HFFc6 (cell line): ENCODE measurements at regions not wholly inside any gene's neighbourhood (a gene's known extent, or its start where the extent isn't known, plus 50 kb on each side); places are given as distances from the start of the nearest gene placed in this dataset.

ENCODE experiments used
- DNase-seq: peaks from one replicate; pipeline ENCODE4 v3.0.0-alpha.2; 2018
- H3K27ac Mint-ChIP-seq: 2 replicates; pipeline ENCODE4 v1.8.0; 2020; ENCODE audit warnings: mild to moderate bottlenecking, mixed read lengths
- H3K27me3 Mint-ChIP-seq: 2 replicates; pipeline ENCODE4 v1.8.0; 2021; ENCODE audit warnings: mild to moderate bottlenecking, moderate library complexity, mixed read lengths; ENCODE audit not compliant: insufficient read depth
- H3K36me3 Mint-ChIP-seq: 2 replicates; pipeline ENCODE4 v1.8.0; 2021; ENCODE audit warnings: low read depth, mixed read lengths
- H3K4me1 Mint-ChIP-seq: 2 replicates; pipeline ENCODE4 v1.8.0; 2020; ENCODE audit warnings: low read depth, mixed read lengths
- H3K4me3 Mint-ChIP-seq: 2 replicates; pipeline ENCODE4 v1.8.0; 2020; ENCODE audit warnings: mild to moderate bottlenecking, moderate library complexity, mixed read lengths
- H3K9me3 Mint-ChIP-seq: 2 replicates; pipeline ENCODE4 v1.8.0; 2020; ENCODE audit warnings: mild to moderate bottlenecking, mixed read lengths
- TF ChIP-seq, protein P1 (sequence below): fragments of 200-600 bp; sonication (generic); IDR thresholded peaks from 2 replicates; pipeline ENCODE4 v1.5.0; 2021; ENCODE audit warnings: antibody characterized with exemption, mild to moderate bottlenecking

GRCh38 chr2:67260343-67261277 lies 136.5 kb upstream of the ETAA1 start:
- TF ChIP-seq, protein P1, sequence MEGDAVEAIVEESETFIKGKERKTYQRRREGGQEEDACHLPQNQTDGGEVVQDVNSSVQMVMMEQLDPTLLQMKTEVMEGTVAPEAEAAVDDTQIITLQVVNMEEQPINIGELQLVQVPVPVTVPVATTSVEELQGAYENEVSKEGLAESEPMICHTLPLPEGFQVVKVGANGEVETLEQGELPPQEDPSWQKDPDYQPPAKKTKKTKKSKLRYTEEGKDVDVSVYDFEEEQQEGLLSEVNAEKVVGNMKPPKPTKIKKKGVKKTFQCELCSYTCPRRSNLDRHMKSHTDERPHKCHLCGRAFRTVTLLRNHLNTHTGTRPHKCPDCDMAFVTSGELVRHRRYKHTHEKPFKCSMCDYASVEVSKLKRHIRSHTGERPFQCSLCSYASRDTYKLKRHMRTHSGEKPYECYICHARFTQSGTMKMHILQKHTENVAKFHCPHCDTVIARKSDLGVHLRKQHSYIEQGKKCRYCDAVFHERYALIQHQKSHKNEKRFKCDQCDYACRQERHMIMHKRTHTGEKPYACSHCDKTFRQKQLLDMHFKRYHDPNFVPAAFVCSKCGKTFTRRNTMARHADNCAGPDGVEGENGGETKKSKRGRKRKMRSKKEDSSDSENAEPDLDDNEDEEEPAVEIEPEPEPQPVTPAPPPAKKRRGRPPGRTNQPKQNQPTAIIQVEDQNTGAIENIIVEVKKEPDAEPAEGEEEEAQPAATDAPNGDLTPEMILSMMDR, result no peak
- no peaks in the 10 kb centered on the region for H3K9me3 Mint-ChIP-seq
- H3K36me3 Mint-ChIP-seq, result 0 out of 2 replicates have a peak, but pooled peaks cover 4% of the 10 kb centered on the region
- H3K27me3 Mint-ChIP-seq, result no peaks in the 10 kb centered on the region
- H3K27ac Mint-ChIP-seq, result peak overlapping the region; percentile 92
- peak; percentile 99 for DNase-seq
- H3K4me1 Mint-ChIP-seq, result peaks cover 65% of the 10 kb centered on the region
- peak overlapping the region; percentile 81 for H3K4me3 Mint-ChIP-seq

- 0 out of 2 replicates have a peak, but pooled peaks cover 4% of the 10 kb centered on the region for H3K36me3 Mint-ChIP-seq
- H3K27me3 Mint-ChIP-seq, result no peaks in the 10 kb centered on the region
- H3K9me3 Mint-ChIP-seq, result no peaks in the 10 kb centered on the region
- DNase-seq, result no peak
- no peak overlapping the region for H3K27ac Mint-ChIP-seq
- peaks cover 43% of the 10 kb centered on the region for H3K4me1 Mint-ChIP-seq
- TF ChIP-seq, protein P1, result no peak
- H3K4me3 Mint-ChIP-seq, result no peak overlapping the region
These were observed 129.9 kb upstream of the ETAA1 start for GRCh38 chr2:67267241-67267640.

DNA sequence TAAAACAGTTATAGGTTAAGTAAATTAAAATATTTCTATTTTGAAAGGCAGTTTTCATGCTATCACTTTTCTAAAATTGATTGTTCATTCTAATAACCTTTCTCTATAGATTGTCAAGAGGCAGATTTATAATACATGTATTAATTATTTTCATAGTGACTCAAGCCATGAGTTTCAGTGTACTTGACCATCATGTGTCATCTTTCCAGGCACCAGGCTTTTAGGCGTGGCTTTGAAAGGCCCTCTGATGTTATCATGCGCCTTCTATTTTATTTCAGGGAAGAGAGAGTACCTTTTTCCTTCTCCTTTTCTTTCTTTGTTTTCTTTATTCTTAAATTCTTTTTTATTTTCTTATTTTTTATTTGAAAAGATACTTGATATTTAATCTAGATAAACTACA lies 128.3 kb upstream of the ETAA1 start:
- peak overlapping the region; percentile 57; the same call in 1 of the 2 replicates for H3K27ac Mint-ChIP-seq
- peak; percentile 62 for DNase-seq

GRCh38 chr2:67272195-67272594 lies 124.9 kb upstream of the ETAA1 start:
- TF ChIP-seq, protein P1, result no peak
- no peaks in the 10 kb centered on the region for H3K36me3 Mint-ChIP-seq

More for the DNA sequence above, 128.3 kb upstream of the ETAA1 start:
- H3K4me3 Mint-ChIP-seq, result no peak overlapping the region
- TF ChIP-seq, protein P1, result no peak
- H3K9me3 Mint-ChIP-seq, result no peaks in the 10 kb centered on the region
- H3K36me3 Mint-ChIP-seq, result 0 out of 2 replicates have a peak, but pooled peaks cover 4% of the 10 kb centered on the region
- H3K27me3 Mint-ChIP-seq, result no peaks in the 10 kb centered on the region
- H3K4me1 Mint-ChIP-seq, result peaks cover 51% of the 10 kb centered on the region

DNA sequence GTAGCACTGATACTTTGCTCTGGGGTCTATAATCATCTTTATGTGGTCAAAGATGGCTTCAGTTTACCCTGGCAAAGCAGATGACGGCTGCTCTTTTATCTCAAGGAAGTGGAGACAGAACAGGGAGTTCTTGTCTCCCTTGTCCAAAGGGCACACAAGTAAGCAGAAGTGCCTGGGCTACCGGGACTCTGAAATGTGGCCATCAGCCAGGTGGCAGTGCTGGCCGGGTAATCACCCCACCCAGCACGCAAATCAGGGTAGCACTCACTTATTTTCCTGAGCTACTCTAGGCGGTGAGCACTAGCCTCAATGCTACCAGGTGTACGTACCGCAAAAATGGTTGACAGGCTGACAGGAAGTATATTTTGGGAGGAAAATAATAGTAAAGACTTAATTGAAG lies 119.7 kb upstream of the ETAA1 start:
- TF ChIP-seq, protein P1, result no peak
- Mint-ChIP-seq H3K27me3 (peaks cover 4% of the 10 kb centered on the region), H3K9me3 (no peaks in the 10 kb centered on the region), H3K4me3 (no peak overlapping the region), H3K4me1 (peaks cover 10% of the 10 kb centered on the region), H3K27ac (no peak overlapping the region), H3K36me3 (no peaks in the 10 kb centered on the region)
- DNase-seq, result no peak

More at GRCh38 chr2:67272195-67272594, 124.9 kb upstream of the ETAA1 start:
- H3K9me3 Mint-ChIP-seq, result no peaks in the 10 kb centered on the region
- peaks cover 51% of the 10 kb centered on the region for H3K4me1 Mint-ChIP-seq
- H3K27me3 Mint-ChIP-seq, result peaks cover 4% of the 10 kb centered on the region
- H3K4me3 Mint-ChIP-seq, result no peak overlapping the region
- DNase-seq, result peak; percentile 14
- H3K27ac Mint-ChIP-seq, result peak overlapping the region; percentile 42
